ENCODE measurements at regions not wholly inside any gene's neighbourhood (a gene's known extent, or its start where the extent isn't known, plus 50 kb on each side); places are given as distances from the start of the nearest gene placed in this dataset.

DNA sequence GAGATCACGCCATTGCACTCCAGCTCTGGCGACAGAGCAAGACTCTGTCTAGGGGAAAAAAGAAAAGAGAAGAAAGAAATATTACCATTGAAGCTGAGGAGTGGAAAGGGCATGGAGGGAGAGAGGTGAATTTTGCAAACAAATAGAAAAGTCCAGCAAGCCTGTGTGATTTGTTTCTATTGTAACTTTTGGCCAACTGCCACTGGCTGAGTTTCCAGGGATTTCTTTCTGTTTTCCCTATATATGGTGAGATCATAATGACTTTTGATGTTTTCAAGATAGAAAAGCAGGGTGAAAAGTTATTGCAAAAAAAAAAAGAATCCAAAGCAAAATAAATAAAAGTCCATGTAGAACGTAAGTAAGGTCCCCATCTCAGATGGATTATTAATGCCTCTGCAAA lies 184.2 kb upstream of the RALGAPA2 start:
- Histone ChIP-seq H3K27ac (ENCODE audit: extremely low read depth, low read depth, low read length) (no peak overlapping the region), H3K36me3 (ENCODE audit: control insufficient read depth, insufficient read depth, low read length) (no peaks in the 10 kb centered on the region), H3K79me2 (ENCODE audit: control insufficient read depth, insufficient read depth, low read length) (no peaks in the 10 kb centered on the region), H4K20me1 (replicated peaks; ENCODE audit: control insufficient read depth, insufficient read depth, low read length) (no peaks in the 10 kb centered on the region), H3K9me1 (ENCODE audit: control insufficient read depth, insufficient read depth, low read length) (no peaks in the 10 kb centered on the region), H3K4me2 (ENCODE audit: insufficient read depth, low read length) (no peak overlapping the region), H3K9ac (ENCODE audit: insufficient read depth in 1 of 2, low read depth in 2 of 2, low read length in 2 of 2) (no peak overlapping the region), H2AFZ (ENCODE audit: low read depth, low read length) (no peak overlapping the region), H3K4me3 (no peak overlapping the region), H3K9me3 (replicated peaks; ENCODE audit: control insufficient read depth, insufficient read depth, low read depth, low read length) (no peaks in the 10 kb centered on the region), H3K4me1 (replicated peaks in 1 of 2; ENCODE audit: control insufficient read depth in 2 of 2, insufficient read depth in 2 of 2, low read length in 2 of 2) (no peaks in the 10 kb centered on the region; a peak in 1 of 5 replicates), H3K27me3 (ENCODE audit: control insufficient read depth in 2 of 2, insufficient read depth in 2 of 2, low read length in 2 of 2) (peaks cover 2 to 7% of the 10 kb centered on the region in 2 experiments; a peak in 3 of 5 replicates)
- CTCF ChIA-PET (ENCODE audit: low intra/inter-chr PET ratio) = no interaction called here
- intact Hi-C loops (cut with micrococcal nuclease) = no loop called here
- in situ Hi-C loops (cut with MboI) = no loop called here
- TF ChIP-seq ZNF707 (CRISPR knock-in tag; conservative IDR thresholded peaks at IDR 0.05) (no peak), NCOA2 (IDR thresholded peaks at IDR 0.05; ENCODE audit: partially characterized antibody in 2 of 2) (no peak), ZNF12 (CRISPR knock-in tag; IDR thresholded peaks at IDR 0.05) (no peak), IRF2 (CRISPR knock-in tag; IDR thresholded peaks at IDR 0.05) (no peak), SMARCC2 (IDR thresholded peaks at IDR 0.05; ENCODE audit: low read depth) (no peak), TAL1 (IDR thresholded peaks at IDR 0.05) (no peak), ZNF644 (tag; IDR thresholded peaks at IDR 0.05; ENCODE audit: low read depth) (no peak), MTA3 (IDR thresholded peaks at IDR 0.05; ENCODE audit: borderline replicate concordance) (no peak), RBM22 (IDR thresholded peaks at IDR 0.05; ENCODE audit: low read depth, low read length, poor library complexity, severe bottlenecking) (no peak), XRCC5 (IDR thresholded peaks at IDR 0.05; ENCODE audit: low read depth, low read length) (no peak), MYNN (IDR thresholded peaks at IDR 0.05) (no peak), MYNN (CRISPR knock-in tag; IDR thresholded peaks at IDR 0.05) (no peak), POLR2G (IDR thresholded peaks at IDR 0.05; ENCODE audit: low read depth, low read length) (no peak), MTF1 (CRISPR knock-in tag; IDR thresholded peaks at IDR 0.05; ENCODE audit: borderline replicate concordance) (no peak), ZNF408 (CRISPR knock-in tag; IDR thresholded peaks at IDR 0.05; ENCODE audit: low read depth) (no peak)
- TF ChIP-seq, protein P1, sequence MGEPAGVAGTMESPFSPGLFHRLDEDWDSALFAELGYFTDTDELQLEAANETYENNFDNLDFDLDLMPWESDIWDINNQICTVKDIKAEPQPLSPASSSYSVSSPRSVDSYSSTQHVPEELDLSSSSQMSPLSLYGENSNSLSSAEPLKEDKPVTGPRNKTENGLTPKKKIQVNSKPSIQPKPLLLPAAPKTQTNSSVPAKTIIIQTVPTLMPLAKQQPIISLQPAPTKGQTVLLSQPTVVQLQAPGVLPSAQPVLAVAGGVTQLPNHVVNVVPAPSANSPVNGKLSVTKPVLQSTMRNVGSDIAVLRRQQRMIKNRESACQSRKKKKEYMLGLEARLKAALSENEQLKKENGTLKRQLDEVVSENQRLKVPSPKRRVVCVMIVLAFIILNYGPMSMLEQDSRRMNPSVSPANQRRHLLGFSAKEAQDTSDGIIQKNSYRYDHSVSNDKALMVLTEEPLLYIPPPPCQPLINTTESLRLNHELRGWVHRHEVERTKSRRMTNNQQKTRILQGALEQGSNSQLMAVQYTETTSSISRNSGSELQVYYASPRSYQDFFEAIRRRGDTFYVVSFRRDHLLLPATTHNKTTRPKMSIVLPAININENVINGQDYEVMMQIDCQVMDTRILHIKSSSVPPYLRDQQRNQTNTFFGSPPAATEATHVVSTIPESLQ (CRISPR knock-in tag; IDR thresholded peaks at IDR 0.05) = no peak
- TF ChIP-seq, protein P2, sequence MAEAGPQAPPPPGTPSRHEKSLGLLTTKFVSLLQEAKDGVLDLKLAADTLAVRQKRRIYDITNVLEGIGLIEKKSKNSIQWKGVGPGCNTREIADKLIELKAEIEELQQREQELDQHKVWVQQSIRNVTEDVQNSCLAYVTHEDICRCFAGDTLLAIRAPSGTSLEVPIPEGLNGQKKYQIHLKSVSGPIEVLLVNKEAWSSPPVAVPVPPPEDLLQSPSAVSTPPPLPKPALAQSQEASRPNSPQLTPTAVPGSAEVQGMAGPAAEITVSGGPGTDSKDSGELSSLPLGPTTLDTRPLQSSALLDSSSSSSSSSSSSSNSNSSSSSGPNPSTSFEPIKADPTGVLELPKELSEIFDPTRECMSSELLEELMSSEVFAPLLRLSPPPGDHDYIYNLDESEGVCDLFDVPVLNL (CRISPR knock-in tag; IDR thresholded peaks at IDR 0.05; ENCODE audit: low read depth) = no peak
- TF ChIP-seq, protein P3, sequence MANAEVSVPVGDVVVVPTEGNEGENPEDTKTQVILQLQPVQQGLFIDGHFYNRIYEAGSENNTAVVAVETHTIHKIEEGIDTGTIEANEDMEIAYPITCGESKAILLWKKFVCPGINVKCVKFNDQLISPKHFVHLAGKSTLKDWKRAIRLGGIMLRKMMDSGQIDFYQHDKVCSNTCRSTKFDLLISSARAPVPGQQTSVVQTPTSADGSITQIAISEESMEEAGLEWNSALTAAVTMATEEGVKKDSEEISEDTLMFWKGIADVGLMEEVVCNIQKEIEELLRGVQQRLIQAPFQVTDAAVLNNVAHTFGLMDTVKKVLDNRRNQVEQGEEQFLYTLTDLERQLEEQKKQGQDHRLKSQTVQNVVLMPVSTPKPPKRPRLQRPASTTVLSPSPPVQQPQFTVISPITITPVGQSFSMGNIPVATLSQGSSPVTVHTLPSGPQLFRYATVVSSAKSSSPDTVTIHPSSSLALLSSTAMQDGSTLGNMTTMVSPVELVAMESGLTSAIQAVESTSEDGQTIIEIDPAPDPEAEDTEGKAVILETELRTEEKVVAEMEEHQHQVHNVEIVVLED (CRISPR knock-in tag; IDR thresholded peaks at IDR 0.05) = no peak
- ATAC-seq (no peak), FAIRE-seq (no peak), DNase-seq (ENCODE audit: extremely low read depth in 1 of 4, low spot score in 3 of 4) (no peak)
- no TSS peak for BruUV-seq (replicated peaks)
- POLR2A ChIA-PET = no interaction called here
- 0% methylated on average over 2 of the region's 3 CpGs for WGBS (ENCODE audit: insufficient coverage, low coverage, missing lambda C conversion rate)

Measured in K562 (cell line).